AG04450 (cell line): ENCODE measurements at regions not wholly inside any gene's neighbourhood (a gene's known extent, or its start where the extent isn't known, plus 50 kb on each side); places are given as distances from the start of the nearest gene placed in this dataset.
A peak's percentile ranks its signal among the peaks of the same experiment; 100 is the strongest.
"Not testable (repeated sequence)": the region's sequence is repeated elsewhere in the genome, so short reads cannot be mapped to it uniquely, and the experiment has no call there.

ENCODE experiments used
- CTCF ChIA-PET: fragments of 300-600, 350-600 bp; formaldehyde crosslinking; extraction: SDS; loops from one replicate; lab custom pipeline; 2022; ENCODE audit warnings: antibody characterized with exemption, inconsistent platforms; lab: Charles Lee
- POLR2A ChIA-PET: fragments of 350-600 bp; formaldehyde crosslinking; extraction: SDS; loops from one replicate; lab custom pipeline; 2021; ENCODE audit warnings: antibody characterized with exemption, inconsistent platforms; lab: Yijun Ruan, JAX
- DNase-seq: peaks from one replicate; pipeline ENCODE4 v3.0.0-alpha.2; 2011; ENCODE audit warnings: low read depth, low spot score
- H3K27ac ChIP-seq: one replicate; pipeline ENCODE4 v1.5.1; 2012; ENCODE audit warnings: low read depth, low read length, control low read depth
- H3K27me3 ChIP-seq: one replicate; pipeline ENCODE4 v1.6.0; 2012; ENCODE audit warnings: low read length; ENCODE audit not compliant: control insufficient read depth, insufficient read depth
- H3K4me3 ChIP-seq: 2 replicates; pipeline ENCODE4 v1.5.1; 2011; ENCODE audit warnings: mild to moderate bottlenecking, low read depth, low read length, control low read depth
- H3K9me3 ChIP-seq: 2 replicates; pipeline ENCODE4 v1.5.1; 2012; ENCODE audit warnings: low read length; ENCODE audit not compliant: control insufficient read depth, insufficient read depth
- CTCF ChIP-seq: IDR thresholded peaks from 2 replicates; pipeline ENCODE4 v1.5.1; 2011; ENCODE audit warnings: low read depth, low read length, control low read depth, inconsistent platforms

- H3K9me3 ChIP-seq, CTCF ChIA-PET, H3K27me3 ChIP-seq: not testable (repeated sequence)
- Histone ChIP-seq H3K4me3 (0 out of 2 replicates have a peak overlapping the region, but pooled peaks have one; percentile 10), H3K27ac (peak overlapping the region; percentile 31)
- POLR2A ChIA-PET = interaction anchor here (0.6 kb wide), 1 partner anchor 52 kb away, joined by 5 read pairs; no protein-coding TSS in a partner anchor
- peak; percentile 57 for DNase-seq
These were observed 60.5 kb downstream of the AREG start for GRCh38 chr4:74505355-74505978.

- DNase-seq, POLR2A ChIA-PET, H3K27ac ChIP-seq, CTCF ChIA-PET, H3K4me3 ChIP-seq, H3K9me3 ChIP-seq, H3K27me3 ChIP-seq: not testable (repeated sequence)
These were observed 64.4 kb downstream of the AREG start for GRCh38 chr4:74509363-74509762.

GRCh38 chr4:74516303-74516702 is 71.4 kb downstream of the AREG start:
- TF ChIP-seq CTCF = no peak
- POLR2A ChIA-PET = no interaction called here
- CTCF ChIA-PET = interaction anchor here (1.3 kb wide), 1 partner anchor 160 kb away, joined by 4 read pairs; no protein-coding TSS in a partner anchor
- no peak overlapping the region for H3K27ac ChIP-seq
- no peaks in the 10 kb centered on the region for H3K9me3 ChIP-seq
- H3K27me3 ChIP-seq = no peaks in the 10 kb centered on the region
- no peak overlapping the region for H3K4me3 ChIP-seq
- DNase-seq = no peak

GRCh38 chr4:74517996-74518395 is 73.1 kb downstream of the AREG start:
- no peaks in the 10 kb centered on the region for H3K27me3 ChIP-seq
- CTCF ChIA-PET = interaction anchor here (1.3 to 1.9 kb wide), 2 partner anchors 141 to 158 kb away, joined by 4 to 15 read pairs; no protein-coding TSS in a partner anchor

GRCh38 chr4:74522251-74522991 is 77.5 kb downstream of the AREG start:
- no peak for TF ChIP-seq CTCF
- POLR2A ChIA-PET = interaction anchor here (0.7 to 1.6 kb wide), 3 partner anchors 21 to 118 kb away, joined by 3 to 6 read pairs (median 4); no protein-coding TSS in a partner anchor
- no peak for DNase-seq
- Histone ChIP-seq H3K27me3 (no peaks in the 10 kb centered on the region), H3K27ac (no peak overlapping the region), H3K4me3 (no peak overlapping the region), H3K9me3 (no peaks in the 10 kb centered on the region)
- CTCF ChIA-PET = interaction anchor here (0.6 to 2.1 kb wide), 4 partner anchors 9 to 667 kb away, joined by 3 to 8 read pairs (median 4); no protein-coding TSS in a partner anchor

More at GRCh38 chr4:74517996-74518395, 73.1 kb downstream of the AREG start:
- no peak for TF ChIP-seq CTCF
- H3K4me3 ChIP-seq = no peak overlapping the region
- POLR2A ChIA-PET = no interaction called here
- DNase-seq = no peak
- no peak overlapping the region for H3K27ac ChIP-seq
- no peaks in the 10 kb centered on the region for H3K9me3 ChIP-seq
